Thyroid gland (tissue), 4 donors: ENCODE measurements at regions not wholly inside any gene's neighbourhood (a gene's known extent, or its start where the extent isn't known, plus 50 kb on each side); places are given as distances from the start of the nearest gene placed in this dataset.

Experiments
- DNase-seq, 2 donors: peaks; one replicate each; pipeline ENCODE4 v3.0.0-alpha.2; 2019
- H3K27ac ChIP-seq, 3 donors: fragments of 200-600 bp; sonication (generic); 1 replicate in 2 of 3; 2 replicates in 1 of 3; pipeline ENCODE4 v1.5.1; 2016 to 2019; ENCODE audit warnings: mild to moderate bottlenecking in 1 of 3, moderate library complexity in 1 of 3
- H3K27me3 ChIP-seq: fragments of 200-600 bp; sonication (generic); one replicate; pipeline ENCODE4 v1.5.1; 2019
- H3K36me3 ChIP-seq, 2 donors: fragments of 200-600 bp; sonication (generic); one replicate each; pipeline ENCODE4 v1.5.1; 2016 to 2019
- H3K4me1 ChIP-seq, 2 donors: fragments of 200-600 bp; sonication (generic); one replicate each; pipeline ENCODE4 v1.5.1; 2017 to 2019
- H3K4me3 ChIP-seq, 3 donors: fragments of 200-600 bp; sonication (generic); replicated peaks in 1 of 3; 1 replicate in 2 of 3; 2 replicates in 1 of 3; pipeline ENCODE4 v1.5.1; 2016; ENCODE audit warnings: mild to moderate bottlenecking in 1 of 3
- H3K9me3 ChIP-seq: fragments of 200-600 bp; sonication (generic); one replicate; pipeline ENCODE4 v1.5.1; 2017
- CTCF ChIP-seq, 6 experiments: fragments of 200-600 bp in 3 of 6; fragments of 450-650 bp in 3 of 6; sonication (generic) in 3 of 6; IDR thresholded peaks; one replicate each; pipeline ENCODE4 v1.5.1; 2016 to 2019; ENCODE audit warnings: antibody characterized with exemption in 6 of 6, mild to moderate bottlenecking in 2 of 6, inconsistent platforms in 1 of 6, moderate library complexity in 1 of 6
- POLR2A ChIP-seq, 2 donors: fragments of 450-650 bp; IDR thresholded peaks; one replicate each; pipeline ENCODE4 v1.6.1; 2017; ENCODE audit warnings: antibody characterized with exemption in 2 of 2, mild to moderate bottlenecking in 2 of 2, moderate library complexity in 1 of 2
- WGBS, 2 donors: methylation state at CpG; one replicate each; pipeline ENCODE4 v1.1.5; 2017; 5-methylcytosine and 5-hydroxymethylcytosine counted together
- intact Hi-C: fragments of 100-400 bp; cut with DNase I; formaldehyde crosslinking; loops from one replicate; pipeline ENCODE4 v1.15.1; 2023

- 78 to 80% methylated on average over 4 of the region's 4 CpGs for WGBS, 2 donors
- no peaks in the 10 kb centered on the region for H3K36me3 ChIP-seq
- intact Hi-C loops = no loop called here
- no peak for TF ChIP-seq POLR2A (IDR thresholded peaks at IDR 0.05)
- TF ChIP-seq CTCF (IDR thresholded peaks at IDR 0.05) = no peak
- no peaks in the 10 kb centered on the region for H3K9me3 ChIP-seq
- no peaks in the 10 kb centered on the region for H3K27me3 ChIP-seq
- H3K4me3 ChIP-seq = no peak overlapping the region
- H3K4me1 ChIP-seq = no peaks in the 10 kb centered on the region
- H3K27ac ChIP-seq = no peak overlapping the region
- no peak for DNase-seq
Measured at GRCh38 chr13:92952161-92952560, 274.4 kb upstream of the GPC6 start.

- no peaks in the 10 kb centered on the region for H3K27me3 ChIP-seq
- TF ChIP-seq CTCF (IDR thresholded peaks at IDR 0.05) (no peak), POLR2A (IDR thresholded peaks at IDR 0.05) (no peak)
- intact Hi-C loops = no loop called here
Measured at GRCh38 chr13:92954746-92955145, 271.9 kb upstream of the GPC6 start.

GRCh38 chr13:92959790-92960189 is 266.8 kb upstream of the GPC6 start:
- Histone ChIP-seq H3K27ac (no peak overlapping the region), H3K9me3 (no peaks in the 10 kb centered on the region), H3K36me3 (no peaks in the 10 kb centered on the region), H3K4me1 (no peaks in the 10 kb centered on the region), H3K4me3 (no peak overlapping the region), H3K27me3 (no peaks in the 10 kb centered on the region)
- intact Hi-C loops = no loop called here
- DNase-seq = no peak
- WGBS, 2 donors = 82 to 88% methylated on average over 8 of the region's 8 CpGs
- TF ChIP-seq CTCF (IDR thresholded peaks at IDR 0.05) = no peak
- no peak for TF ChIP-seq POLR2A (IDR thresholded peaks at IDR 0.05)

More at GRCh38 chr13:92954746-92955145, 271.9 kb upstream of the GPC6 start:
- H3K27ac ChIP-seq = no peak overlapping the region
- no peaks in the 10 kb centered on the region for H3K4me1 ChIP-seq
- no peak for DNase-seq
- H3K4me3 ChIP-seq = no peak overlapping the region
- no peaks in the 10 kb centered on the region for H3K36me3 ChIP-seq
- no peaks in the 10 kb centered on the region for H3K9me3 ChIP-seq
- WGBS, 2 donors = 81 to 90% methylated on average over 5 of the region's 5 CpGs

GRCh38 chr13:92963029-92963428 is 263.6 kb upstream of the GPC6 start:
- Histone ChIP-seq H3K9me3 (no peaks in the 10 kb centered on the region), H3K27me3 (no peaks in the 10 kb centered on the region), H3K4me1 (no peaks in the 10 kb centered on the region), H3K4me3 (no peak overlapping the region), H3K27ac (no peak overlapping the region), H3K36me3 (no peaks in the 10 kb centered on the region)
- TF ChIP-seq POLR2A (IDR thresholded peaks at IDR 0.05) = no peak
- TF ChIP-seq CTCF (IDR thresholded peaks at IDR 0.05) = no peak
- intact Hi-C loops = no loop called here
- WGBS, 2 donors = 92 to 97% methylated on average over 1 of the region's 1 CpG
- no peak for DNase-seq

GRCh38 chr13:92966341-92966740 is 260.3 kb upstream of the GPC6 start:
- H3K36me3 ChIP-seq = no peaks in the 10 kb centered on the region
- no peak overlapping the region for H3K27ac ChIP-seq
- no peaks in the 10 kb centered on the region for H3K27me3 ChIP-seq
- H3K9me3 ChIP-seq = no peaks in the 10 kb centered on the region
- WGBS, 2 donors = 91 to 92% methylated on average over 8 of the region's 8 CpGs
- intact Hi-C loops = no loop called here
- no peaks in the 10 kb centered on the region for H3K4me1 ChIP-seq
- TF ChIP-seq CTCF (IDR thresholded peaks at IDR 0.05) = no peak
- no peak for DNase-seq
- H3K4me3 ChIP-seq = no peak overlapping the region
